ENCODE measurements at regions not wholly inside any gene's neighbourhood (a gene's known extent, or its start where the extent isn't known, plus 50 kb on each side); places are given as distances from the start of the nearest gene placed in this dataset.
A peak's percentile ranks its signal among the peaks of the same experiment; 100 is the strongest.
"Not testable (repeated sequence)": the region's sequence is repeated elsewhere in the genome, so short reads cannot be mapped to it uniquely, and the experiment has no call there.

GRCh38 chr2:39497082-39497801 is 60.2 kb upstream of the MAP4K3 start:
- H3K4me3 ChIP-seq (ENCODE audit: low read length) = no peak overlapping the region
- peak; percentile 86 for DNase-seq (ENCODE audit: low read depth)
- TF ChIP-seq, protein P1, sequence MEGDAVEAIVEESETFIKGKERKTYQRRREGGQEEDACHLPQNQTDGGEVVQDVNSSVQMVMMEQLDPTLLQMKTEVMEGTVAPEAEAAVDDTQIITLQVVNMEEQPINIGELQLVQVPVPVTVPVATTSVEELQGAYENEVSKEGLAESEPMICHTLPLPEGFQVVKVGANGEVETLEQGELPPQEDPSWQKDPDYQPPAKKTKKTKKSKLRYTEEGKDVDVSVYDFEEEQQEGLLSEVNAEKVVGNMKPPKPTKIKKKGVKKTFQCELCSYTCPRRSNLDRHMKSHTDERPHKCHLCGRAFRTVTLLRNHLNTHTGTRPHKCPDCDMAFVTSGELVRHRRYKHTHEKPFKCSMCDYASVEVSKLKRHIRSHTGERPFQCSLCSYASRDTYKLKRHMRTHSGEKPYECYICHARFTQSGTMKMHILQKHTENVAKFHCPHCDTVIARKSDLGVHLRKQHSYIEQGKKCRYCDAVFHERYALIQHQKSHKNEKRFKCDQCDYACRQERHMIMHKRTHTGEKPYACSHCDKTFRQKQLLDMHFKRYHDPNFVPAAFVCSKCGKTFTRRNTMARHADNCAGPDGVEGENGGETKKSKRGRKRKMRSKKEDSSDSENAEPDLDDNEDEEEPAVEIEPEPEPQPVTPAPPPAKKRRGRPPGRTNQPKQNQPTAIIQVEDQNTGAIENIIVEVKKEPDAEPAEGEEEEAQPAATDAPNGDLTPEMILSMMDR (conservative IDR thresholded peaks at IDR 0.05; ENCODE audit: low read length) = no peak

- not testable (repeated sequence) for H3K4me3 ChIP-seq (ENCODE audit: low read length); DNase-seq (ENCODE audit: low read depth)
These were observed 61.1 kb upstream of the MAP4K3 start for GRCh38 chr2:39498176-39498575.

DNA sequence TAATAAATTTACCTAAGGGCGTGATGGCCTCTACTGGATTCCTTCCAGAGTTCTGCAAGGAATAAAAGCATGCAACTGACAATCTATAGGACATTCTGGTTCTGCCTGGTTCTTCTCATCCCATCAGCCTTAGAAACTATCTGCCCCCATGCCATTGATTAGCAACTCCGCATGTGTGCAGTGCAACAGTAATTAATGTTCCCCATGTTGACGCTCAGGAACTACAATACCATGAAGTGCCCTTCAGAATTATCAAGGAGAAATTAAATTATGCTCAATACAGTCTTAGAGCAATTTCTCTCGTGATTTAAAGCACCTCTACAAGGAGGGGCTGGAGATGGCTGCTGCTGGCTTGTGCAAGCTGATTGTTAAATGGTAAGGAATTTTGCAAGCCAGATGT is 61.7 kb upstream of the MAP4K3 start:
- TF ChIP-seq, protein P1 (conservative IDR thresholded peaks at IDR 0.05; ENCODE audit: low read length) = no peak
- no peak for DNase-seq (ENCODE audit: low read depth)
- H3K4me3 ChIP-seq (ENCODE audit: low read length) = no peak overlapping the region

GRCh38 chr2:39499336-39499735 is 62.3 kb upstream of the MAP4K3 start:
- DNase-seq (ENCODE audit: low read depth) = peak; percentile 51
- TF ChIP-seq, protein P1 (conservative IDR thresholded peaks at IDR 0.05; ENCODE audit: low read length) = no peak
- H3K4me3 ChIP-seq (ENCODE audit: low read length) = no peak overlapping the region

GRCh38 chr2:39501412-39501811 is 64.3 kb upstream of the MAP4K3 start:
- no peak for DNase-seq (ENCODE audit: low read depth)
- no peak overlapping the region for H3K4me3 ChIP-seq (ENCODE audit: low read length)
- TF ChIP-seq, protein P1 (conservative IDR thresholded peaks at IDR 0.05; ENCODE audit: low read length) = no peak

DNA sequence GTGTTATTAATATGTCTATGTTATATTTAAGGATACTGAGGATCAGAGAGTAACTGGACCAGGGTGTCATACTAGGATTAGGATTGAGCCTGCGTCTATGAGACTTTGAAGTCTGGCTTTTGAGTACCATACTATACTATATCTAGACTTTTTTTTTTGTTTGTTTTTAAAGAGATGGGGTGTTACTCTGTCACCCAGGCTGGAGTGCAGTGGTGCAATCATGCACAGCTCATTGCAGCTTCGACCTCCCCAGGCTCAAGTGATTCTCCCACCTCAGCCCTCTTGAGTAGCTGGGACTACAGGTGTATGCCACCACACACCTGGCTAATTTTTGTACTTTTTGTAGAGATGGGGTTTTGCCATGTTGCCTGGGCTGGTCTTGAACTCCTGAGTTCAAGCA is 66.2 kb upstream of the MAP4K3 start:
- TF ChIP-seq, protein P1 (conservative IDR thresholded peaks at IDR 0.05; ENCODE audit: low read length) = no peak
- no peak for DNase-seq (ENCODE audit: low read depth)
- H3K4me3 ChIP-seq (ENCODE audit: low read length) = no peak overlapping the region

GRCh38 chr2:39504790-39505335 is 67.8 kb upstream of the MAP4K3 start:
- TF ChIP-seq, protein P1 (conservative IDR thresholded peaks at IDR 0.05; ENCODE audit: low read length) = no peak
- peak; percentile 93 for DNase-seq (ENCODE audit: low read depth)
- no peak overlapping the region for H3K4me3 ChIP-seq (ENCODE audit: low read length)
